Pancreas (tissue), 10 donors: ENCODE measurements at regions not wholly inside any gene's neighbourhood (a gene's known extent, or its start where the extent isn't known, plus 50 kb on each side); places are given as distances from the start of the nearest gene placed in this dataset.

Source experiments
- ATAC-seq, 4 donors: fragments of 200-7000 bp; cut with Tn5 transposase; one replicate each; pipeline versions ENCODE4 v1.8.0 to v1.9.1; 2020; ENCODE audit warnings: mild to moderate bottlenecking in 4 of 4, moderate library complexity in 4 of 4
- DNase-seq, 6 donors: peaks; one replicate each; pipeline ENCODE4 v3.0.0-alpha.2; 2020
- FAIRE-seq: peaks from 2 replicates; lab custom pipeline; 2012; peaks lifted over from hg19 to GRCh38; lab: Jason Lieb, UNC
- H3K27ac ChIP-seq, 4 donors: fragments of 200-600 bp; sonication (generic); 1 replicate in 3 of 4; 2 replicates in 1 of 4; pipeline versions ENCODE4 v1.5.0 to v1.8.0; 2020
- H3K27me3 ChIP-seq, 4 donors: fragments of 200-600 bp; one replicate each; pipeline ENCODE4 v1.8.0; 2021
- H3K36me3 ChIP-seq, 3 donors: fragments of 200-600 bp; sonication (generic) in 1 of 3; one replicate each; pipeline versions ENCODE4 v1.5.0 to v1.8.0; 2020 to 2021
- H3K4me1 ChIP-seq, 3 donors: fragments of 200-600 bp; one replicate each; pipeline ENCODE4 v1.8.0; 2021
- H3K4me3 ChIP-seq, 4 donors: fragments of 200-600 bp; sonication (generic) in 2 of 4; one replicate each; pipeline versions ENCODE4 v1.5.0 to v1.8.0; 2020 to 2021
- H3K9me3 ChIP-seq, 4 donors: fragments of 200-600 bp; one replicate each; pipeline ENCODE4 v1.8.0; 2021
- CTCF ChIP-seq, 4 donors: fragments of 200-600 bp; sonication (generic) in 3 of 4; IDR thresholded peaks; one replicate each; pipeline versions ENCODE4 v1.5.0 to v1.8.0; 2021; ENCODE audit warnings: antibody characterized with exemption in 4 of 4
- WGBS, 2 donors: extraction: QIAGEN DNeasy Blood & Tissue Kit; methylation state at CpG; one replicate each; pipeline ENCODE4 v1.1.7; 2013; 5-methylcytosine and 5-hydroxymethylcytosine counted together
- intact Hi-C, 3 donors: fragments of 100-400 bp; cut with DNase I; formaldehyde crosslinking; loops; one replicate each; pipeline versions ENCODE4 v1.11.1 to v1.14.2; 2022
- donor health status: healthy with polysubstance abuse.
- donor health status: DM: no; HTN: no; CAD: no; lungs with moderate emphysema.
- donor health status: DM: no; HTN: no; CAD: no.
- donor health status: control.
- donor health status: control.
- donor health status: Bipolar disorder and iron deficiency.
- donor health status: DM: yes; HTN: yes; CAD: no.
- donor health status: DM: no; HTN: no; CAD: no.
- donor health status: DM: no; HTN: no; CAD: no.
- donor health status: DM: yes; HTN: yes; CAD: no.

GRCh38 chr14:28157289-28157869 lies 609.2 kb upstream of the FOXG1 start:
- Histone ChIP-seq H3K27me3 (no peaks in the 10 kb centered on the region), H3K36me3 (no peaks in the 10 kb centered on the region), H3K27ac (no peak overlapping the region), H3K4me3 (no peak overlapping the region), H3K9me3 (no peaks in the 10 kb centered on the region), H3K4me1 (no peaks in the 10 kb centered on the region)
- peak in 1 of 6 donors; percentile 39 for DNase-seq
- ATAC-seq, result no peak
- no peak for FAIRE-seq
- 68 to 79% methylated on average over 14 of the region's 14 CpGs for WGBS, 2 donors
- no peak for TF ChIP-seq CTCF (IDR thresholded peaks at IDR 0.05)
- intact Hi-C loops, result no loop called here

- Histone ChIP-seq H3K27ac (no peak overlapping the region), H3K4me3 (no peak overlapping the region), H3K27me3 (no peaks in the 10 kb centered on the region), H3K9me3 (no peaks in the 10 kb centered on the region), H3K36me3 (no peaks in the 10 kb centered on the region), H3K4me1 (no peaks in the 10 kb centered on the region)
- ATAC-seq (no peak), FAIRE-seq (no peak), DNase-seq (peak in 1 of 6 donors; percentile 61)
- no peak for TF ChIP-seq CTCF (IDR thresholded peaks at IDR 0.05)
- intact Hi-C loops, result no loop called here
- 74 to 88% methylated on average over 26 of the region's 26 CpGs for WGBS, 2 donors
These were observed 608.4 kb upstream of the FOXG1 start for GRCh38 chr14:28157887-28158791.

- 54 to 62% methylated on average over 2 of the region's 2 CpGs for WGBS, 2 donors
These were observed 605.5 kb upstream of the FOXG1 start for GRCh38 chr14:28161040-28161439.

GRCh38 chr14:28163233-28163632 lies 603.4 kb upstream of the FOXG1 start:
- DNase-seq (no peak), ATAC-seq (no peak)
- WGBS, 2 donors, result 49 to 72% methylated on average over 2 of the region's 2 CpGs

More at GRCh38 chr14:28161040-28161439, 605.5 kb upstream of the FOXG1 start:
- no peaks in the 10 kb centered on the region for H3K27me3 ChIP-seq
- H3K4me3 ChIP-seq, result no peak overlapping the region
- H3K36me3 ChIP-seq, result no peaks in the 10 kb centered on the region
- ATAC-seq (no peak), FAIRE-seq (no peak), DNase-seq (no peak)
- no peak overlapping the region for H3K27ac ChIP-seq
- no peaks in the 10 kb centered on the region for H3K9me3 ChIP-seq
- intact Hi-C loops, result no loop called here
- no peak for TF ChIP-seq CTCF (IDR thresholded peaks at IDR 0.05)
- no peaks in the 10 kb centered on the region for H3K4me1 ChIP-seq

More at GRCh38 chr14:28163233-28163632, 603.4 kb upstream of the FOXG1 start:
- H3K9me3 ChIP-seq, result no peaks in the 10 kb centered on the region
- FAIRE-seq, result no peak
- no peak for TF ChIP-seq CTCF (IDR thresholded peaks at IDR 0.05)
- no peak overlapping the region for H3K4me3 ChIP-seq
- H3K27me3 ChIP-seq, result no peaks in the 10 kb centered on the region
- no peaks in the 10 kb centered on the region for H3K36me3 ChIP-seq
- no peaks in the 10 kb centered on the region for H3K4me1 ChIP-seq
- H3K27ac ChIP-seq, result no peak overlapping the region
- intact Hi-C loops, result no loop called here
